Non-pigmented ciliary epithelial cell (primary cell): ENCODE measurements at regions not wholly inside any gene's neighbourhood (a gene's known extent, or its start where the extent isn't known, plus 50 kb on each side); places are given as distances from the start of the nearest gene placed in this dataset.

ENCODE experiments used
- DNase-seq: peaks from one replicate; pipeline ENCODE4 v3.0.0-alpha.2; 2010; ENCODE audit warnings: low read depth

- DNase-seq, result no peak
Observed at GRCh38 chr19:32104153-32104849, 241.1 kb upstream of the ZNF507 start.

GRCh38 chr19:32104850-32105235 lies 240.6 kb upstream of the ZNF507 start:
- DNase-seq, result no peak

- DNase-seq, result no peak
Observed at GRCh38 chr19:32105527-32106310, 239.7 kb upstream of the ZNF507 start.

- DNase-seq, result no peak
Observed at GRCh38 chr19:32122258-32122657, 223.2 kb upstream of the ZNF507 start.

- no peak for DNase-seq
Observed at GRCh38 chr19:32123355-32123940, 222.0 kb upstream of the ZNF507 start.

- no peak for DNase-seq
Observed at GRCh38 chr19:32124585-32124984, 220.8 kb upstream of the ZNF507 start.

- DNase-seq, result no peak
Observed at GRCh38 chr19:32129141-32129540, 216.3 kb upstream of the ZNF507 start.

- no peak for DNase-seq
Observed at GRCh38 chr19:32130332-32130731, 215.1 kb upstream of the ZNF507 start.

- DNase-seq, result no peak
Observed at GRCh38 chr19:32131005-32131404, 214.4 kb upstream of the ZNF507 start.

GRCh38 chr19:32138416-32138815 lies 207.0 kb upstream of the ZNF507 start:
- DNase-seq, result no peak

- no peak for DNase-seq
Observed at GRCh38 chr19:32141840-32142511, 203.4 kb upstream of the ZNF507 start.

GRCh38 chr19:32146664-32147063 lies 198.7 kb upstream of the ZNF507 start:
- no peak for DNase-seq

- no peak for DNase-seq
Observed at GRCh38 chr19:32150605-32151004, 194.8 kb upstream of the ZNF507 start.

- DNase-seq, result no peak
Observed at GRCh38 chr19:32154418-32154817, 191.0 kb upstream of the ZNF507 start.

GRCh38 chr19:32164384-32164992 lies 180.9 kb upstream of the ZNF507 start:
- no peak for DNase-seq

GRCh38 chr19:32165141-32165540 lies 180.3 kb upstream of the ZNF507 start:
- DNase-seq, result no peak

GRCh38 chr19:32165750-32166149 lies 179.7 kb upstream of the ZNF507 start:
- no peak for DNase-seq

GRCh38 chr19:32166238-32166637 lies 179.2 kb upstream of the ZNF507 start:
- no peak for DNase-seq

- DNase-seq, result no peak
Observed at GRCh38 chr19:32168111-32168510, 177.3 kb upstream of the ZNF507 start.

GRCh38 chr19:32168606-32169005 lies 176.8 kb upstream of the ZNF507 start:
- no peak for DNase-seq

- DNase-seq, result no peak
Observed at GRCh38 chr19:32171719-32172151, 173.7 kb upstream of the ZNF507 start.

GRCh38 chr19:32172566-32173160 lies 172.7 kb upstream of the ZNF507 start:
- no peak for DNase-seq
